ENCODE measurements at regions not wholly inside any gene's neighbourhood (a gene's known extent, or its start where the extent isn't known, plus 50 kb on each side); places are given as distances from the start of the nearest gene placed in this dataset.

GRCh38 chr2:239776436-239777005 lies 248.6 kb downstream of the NDUFA10 start:
- no peak for DNase-seq

- DNase-seq, result no peak
Measured at GRCh38 chr2:239775623-239776435, 249.3 kb downstream of the NDUFA10 start.

- DNase-seq, result no peak
Measured at GRCh38 chr2:239774933-239775622, 250.1 kb downstream of the NDUFA10 start.

GRCh38 chr2:239774142-239774462 lies 251.0 kb downstream of the NDUFA10 start:
- no peak for DNase-seq

- DNase-seq, result no peak
Measured at GRCh38 chr2:239773228-239774141, 251.7 kb downstream of the NDUFA10 start.

- no peak for DNase-seq
Measured at GRCh38 chr2:239772721-239773120, 252.4 kb downstream of the NDUFA10 start.

GRCh38 chr2:239770246-239770639 lies 254.9 kb downstream of the NDUFA10 start:
- DNase-seq, result no peak

GRCh38 chr2:239769554-239770245 lies 255.4 kb downstream of the NDUFA10 start:
- no peak for DNase-seq

- DNase-seq, result no peak
Measured at GRCh38 chr2:239768907-239769553, 256.1 kb downstream of the NDUFA10 start.

- no peak for DNase-seq
Measured at GRCh38 chr2:239768031-239768790, 256.9 kb downstream of the NDUFA10 start.

GRCh38 chr2:239767021-239767905 lies 257.9 kb downstream of the NDUFA10 start:
- DNase-seq, result no peak

- DNase-seq, result no peak
Measured at GRCh38 chr2:239765911-239766310, 259.2 kb downstream of the NDUFA10 start.

- DNase-seq, result no peak
Measured at GRCh38 chr2:239765076-239765845, 259.9 kb downstream of the NDUFA10 start.

- no peak for DNase-seq
Measured at GRCh38 chr2:239763433-239764097, 261.6 kb downstream of the NDUFA10 start.

GRCh38 chr2:239762655-239763269 lies 262.4 kb downstream of the NDUFA10 start:
- DNase-seq, result no peak

GRCh38 chr2:239762106-239762505 lies 263.0 kb downstream of the NDUFA10 start:
- DNase-seq, result no peak

GRCh38 chr2:239760596-239760995 lies 264.5 kb downstream of the NDUFA10 start:
- DNase-seq, result no peak

- DNase-seq, result no peak
Measured at GRCh38 chr2:239758279-239758877, 266.8 kb downstream of the NDUFA10 start.

All from GOT3 (cell line).